B cell (primary cell): ENCODE measurements at regions not wholly inside any gene's neighbourhood (a gene's known extent, or its start where the extent isn't known, plus 50 kb on each side); places are given as distances from the start of the nearest gene placed in this dataset. TPM values are rescaled to one million over a fixed set of nuclear protein-coding genes. Genes with fewer than 3 reads are reported as not detected.

Source experiments
- ATAC-seq: fragments of 200-7000 bp; cut with Tn5 transposase; one replicate; pipeline ENCODE4 v1.10.0; 2021; ENCODE audit warnings: low read depth, mild to moderate bottlenecking, moderate number of reproducible peaks, moderate library complexity
- CTCF ChIA-PET: fragments of 350-600 bp; sonication (Branson Sonifier 250); formaldehyde crosslinking; loops from one replicate; lab custom pipeline; 2021; ENCODE audit warnings: antibody characterized with exemption, inconsistent platforms; lab: Charles Lee
- POLR2A ChIA-PET: fragments of 350-600 bp; sonication (Branson Sonifier 250); formaldehyde crosslinking; loops from one replicate; lab custom pipeline; 2021; ENCODE audit warnings: antibody characterized with exemption; lab: Charles Lee
- DNase-seq: peaks from one replicate; pipeline ENCODE4 v3.0.0; 2013
- H2AFZ ChIP-seq: 2 replicates; pipeline ENCODE4 v1.6.1; 2012; ENCODE audit warnings: mild to moderate bottlenecking, low read depth, low read length; ENCODE audit not compliant: insufficient read depth, poor library complexity, severe bottlenecking
- H3K27ac ChIP-seq, 2 donors: 1 replicate in 1 of 2; 2 replicates in 1 of 2; pipeline ENCODE4 v1.5.1; 2012 to 2013; ENCODE audit warnings: low read length in 2 of 2, mild to moderate bottlenecking in 2 of 2, moderate library complexity in 1 of 2
- H3K27me3 ChIP-seq, 4 experiments: fragments of 200-600 bp in 1 of 4; sonication (generic) in 1 of 4; replicated peaks in 1 of 4; 1 replicate in 2 of 4; 2 replicates in 2 of 4; pipeline versions ENCODE4 v1.6.1 to v1.7.0; 2013 to 2016; ENCODE audit warnings: low read length in 3 of 4, mild to moderate bottlenecking in 2 of 4, mixed read lengths in 1 of 4, moderate library complexity in 1 of 4; ENCODE audit not compliant: insufficient read depth in 4 of 4, control insufficient read depth in 3 of 4; ENCODE audit errors: control extremely low read depth in 1 of 4
- H3K36me3 ChIP-seq, 2 experiments: replicated peaks in 1 of 2; 1 replicate in 1 of 2; 2 replicates in 1 of 2; pipeline versions ENCODE4 v1.6.1 to v1.7.1; 2013; ENCODE audit warnings: low read length in 1 of 2; ENCODE audit not compliant: insufficient read depth in 2 of 2, control insufficient read depth in 1 of 2; ENCODE audit errors: control extremely low read depth in 1 of 2, extremely low read depth in 1 of 2
- H3K4me1 ChIP-seq, 2 donors: fragments of 200-600 bp in 1 of 2; sonication (generic) in 1 of 2; 1 replicate in 1 of 2; 2 replicates in 1 of 2; pipeline versions ENCODE4 v1.5.1 to v1.6.1; 2013 to 2017; ENCODE audit warnings: low read length in 2 of 2; ENCODE audit not compliant: control insufficient read depth in 2 of 2, insufficient read depth in 2 of 2
- H3K4me2 ChIP-seq: replicated peaks from 2 replicates; pipeline ENCODE3; 2012; ENCODE audit warnings: mild to moderate bottlenecking, low read depth, low read length; ENCODE audit not compliant: poor library complexity, severe bottlenecking
- H3K4me3 ChIP-seq, 5 experiments: fragments of 200-600 bp in 1 of 5; sonication (generic) in 1 of 5; 1 replicate in 3 of 5; 2 replicates in 2 of 5; pipeline versions ENCODE4 v1.5.1 to v1.7.0; 2011 to 2016; ENCODE audit warnings: low read length in 4 of 5, mild to moderate bottlenecking in 4 of 5, low read depth in 2 of 5, control low read depth in 1 of 5, moderate library complexity in 1 of 5; ENCODE audit not compliant: insufficient read depth in 1 of 5; ENCODE audit errors: control extremely low read depth in 1 of 5, extremely low read depth in 1 of 5
- H3K79me2 ChIP-seq: fragments of 200-600 bp; sonication (generic); one replicate; pipeline ENCODE4 v1.6.0; 2016; ENCODE audit warnings: low read length; ENCODE audit not compliant: control insufficient read depth, insufficient read depth
- H3K9ac ChIP-seq: fragments of 200-600 bp; sonication (generic); 2 replicates; pipeline ENCODE4 v1.6.1; 2017; ENCODE audit warnings: mild to moderate bottlenecking, low read length, moderate library complexity
- H3K9me3 ChIP-seq, 3 donors: one replicate each; pipeline versions ENCODE4 v1.6.1 to v1.7.1; 2013; ENCODE audit warnings: low read length in 2 of 3; ENCODE audit not compliant: control insufficient read depth in 2 of 3, insufficient read depth in 1 of 3; ENCODE audit errors: control extremely low read depth in 1 of 3
- H4K20me1 ChIP-seq: 2 replicates; pipeline ENCODE4 v1.6.0; 2012; ENCODE audit warnings: mild to moderate bottlenecking, low read length; ENCODE audit not compliant: insufficient read depth, control insufficient read depth, poor library complexity, severe bottlenecking
- H3K27ac Mint-ChIP-seq: one replicate; pipeline ENCODE4 v1.8.0; 2021; ENCODE audit warnings: mixed read lengths
- H3K27me3 Mint-ChIP-seq: one replicate; pipeline ENCODE4 v1.8.0; 2021; ENCODE audit warnings: mixed read lengths
- H3K4me1 Mint-ChIP-seq: one replicate; pipeline ENCODE4 v1.8.0; 2021; ENCODE audit warnings: mixed read lengths
- H3K4me3 Mint-ChIP-seq: one replicate; pipeline ENCODE4 v1.8.0; 2021; ENCODE audit warnings: mixed read lengths
- H3K9me3 Mint-ChIP-seq: one replicate; pipeline ENCODE4 v1.8.0; 2022; ENCODE audit warnings: mixed read lengths; ENCODE audit not compliant: insufficient read depth
- EZH2 ChIP-seq: IDR thresholded peaks from 2 replicates; pipeline ENCODE4 v1.6.1; 2012; ENCODE audit warnings: borderline replicate concordance, low read depth, mild to moderate bottlenecking, moderate library complexity, low read length; ENCODE audit not compliant: insufficient read depth, poor library complexity, severe bottlenecking
- intact Hi-C: fragments of 100-400 bp; cut with micrococcal nuclease; formaldehyde crosslinking; loops from one replicate; pipeline ENCODE4 v1.10.0; 2022
- small RNA-seq: library from RNA; depleted of rRNA; stranded (forward); fragments of <200 nt; gene quantifications from one replicate; pipeline ENCODE3, GENCODE V24; 2012; ENCODE audit warnings: low replicate concordance, low read depth; ENCODE audit not compliant: insufficient read length
- TF ChIP-seq, protein P1 (sequence below): fragments of 200-600 bp; IDR thresholded peaks from one replicate; pipeline ENCODE4 v1.8.0; 2022; ENCODE audit warnings: antibody characterized with exemption, mild to moderate bottlenecking

DNA sequence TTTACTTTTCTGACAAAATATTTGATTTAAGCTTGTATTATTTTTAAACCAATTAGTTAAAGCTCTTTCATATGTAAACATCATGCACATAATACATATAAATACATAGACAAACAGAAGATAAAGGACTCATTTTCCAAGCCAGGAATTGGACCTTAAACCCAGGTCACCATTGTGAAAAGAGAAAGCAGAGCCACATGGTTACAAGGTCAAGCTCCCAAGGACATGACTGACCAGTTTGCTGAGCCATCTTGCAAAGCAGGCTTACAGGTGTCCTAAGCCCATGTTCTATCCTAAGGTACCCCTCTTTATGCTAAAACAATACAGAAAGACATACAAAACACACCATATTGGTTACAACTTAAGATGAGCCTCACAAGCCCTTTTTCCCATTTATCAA lies 50.5 kb upstream of the DNAJC19 start:
- H3K4me1 Mint-ChIP-seq = no peaks in the 10 kb centered on the region
- DNase-seq (no peak), ATAC-seq (no peak)
- H3K27ac Mint-ChIP-seq = no peak overlapping the region
- no peaks in the 10 kb centered on the region for H3K36me3 ChIP-seq
- peaks cover 8% of the 10 kb centered on the region for H3K27me3 Mint-ChIP-seq
- no peak overlapping the region for H2AFZ ChIP-seq
- TF ChIP-seq, protein P1, sequence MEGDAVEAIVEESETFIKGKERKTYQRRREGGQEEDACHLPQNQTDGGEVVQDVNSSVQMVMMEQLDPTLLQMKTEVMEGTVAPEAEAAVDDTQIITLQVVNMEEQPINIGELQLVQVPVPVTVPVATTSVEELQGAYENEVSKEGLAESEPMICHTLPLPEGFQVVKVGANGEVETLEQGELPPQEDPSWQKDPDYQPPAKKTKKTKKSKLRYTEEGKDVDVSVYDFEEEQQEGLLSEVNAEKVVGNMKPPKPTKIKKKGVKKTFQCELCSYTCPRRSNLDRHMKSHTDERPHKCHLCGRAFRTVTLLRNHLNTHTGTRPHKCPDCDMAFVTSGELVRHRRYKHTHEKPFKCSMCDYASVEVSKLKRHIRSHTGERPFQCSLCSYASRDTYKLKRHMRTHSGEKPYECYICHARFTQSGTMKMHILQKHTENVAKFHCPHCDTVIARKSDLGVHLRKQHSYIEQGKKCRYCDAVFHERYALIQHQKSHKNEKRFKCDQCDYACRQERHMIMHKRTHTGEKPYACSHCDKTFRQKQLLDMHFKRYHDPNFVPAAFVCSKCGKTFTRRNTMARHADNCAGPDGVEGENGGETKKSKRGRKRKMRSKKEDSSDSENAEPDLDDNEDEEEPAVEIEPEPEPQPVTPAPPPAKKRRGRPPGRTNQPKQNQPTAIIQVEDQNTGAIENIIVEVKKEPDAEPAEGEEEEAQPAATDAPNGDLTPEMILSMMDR = no peak
- no peak for TF ChIP-seq EZH2
- H3K27ac ChIP-seq = no peak overlapping the region
- no peak overlapping the region for H3K9ac ChIP-seq
- intact Hi-C loops = no loop called here
- ChIA-PET CTCF (no interaction called here), POLR2A (no interaction called here)
- peaks cover 4% of the 10 kb centered on the region for H3K9me3 Mint-ChIP-seq
- no peak overlapping the region for H3K4me2 ChIP-seq
- H3K4me3 Mint-ChIP-seq = no peak overlapping the region
- no peaks in the 10 kb centered on the region for H3K4me1 ChIP-seq
- no peaks in the 10 kb centered on the region for H3K27me3 ChIP-seq
- no peak overlapping the region for H3K4me3 ChIP-seq
- H3K9me3 ChIP-seq = peaks cover 0 to 3% (median 0%) of the 10 kb centered on the region in 3 donors
- no peaks in the 10 kb centered on the region for H3K79me2 ChIP-seq
- no peaks in the 10 kb centered on the region for H4K20me1 ChIP-seq

Small RNA genes lying in the stretch of these regions (small RNA-seq; reads per million reads assigned to genes)
- gene AC083904.1 (not detected), gene RNU6-4P (not detected)
